ENCODE measurements at regions not wholly inside any gene's neighbourhood (a gene's known extent, or its start where the extent isn't known, plus 50 kb on each side); places are given as distances from the start of the nearest gene placed in this dataset.

- no peak for TF ChIP-seq CTCF (IDR thresholded peaks at IDR 0.05)
- no peak for TF ChIP-seq ZFX (IDR thresholded peaks at IDR 0.05; ENCODE audit: borderline replicate concordance)
Observed at GRCh38 chr12:65657635-65658034, 166.6 kb upstream of the HMGA2 start.

All from 22Rv1 (cell line).